ENCODE measurements at regions not wholly inside any gene's neighbourhood (a gene's known extent, or its start where the extent isn't known, plus 50 kb on each side); places are given as distances from the start of the nearest gene placed in this dataset.

DNA sequence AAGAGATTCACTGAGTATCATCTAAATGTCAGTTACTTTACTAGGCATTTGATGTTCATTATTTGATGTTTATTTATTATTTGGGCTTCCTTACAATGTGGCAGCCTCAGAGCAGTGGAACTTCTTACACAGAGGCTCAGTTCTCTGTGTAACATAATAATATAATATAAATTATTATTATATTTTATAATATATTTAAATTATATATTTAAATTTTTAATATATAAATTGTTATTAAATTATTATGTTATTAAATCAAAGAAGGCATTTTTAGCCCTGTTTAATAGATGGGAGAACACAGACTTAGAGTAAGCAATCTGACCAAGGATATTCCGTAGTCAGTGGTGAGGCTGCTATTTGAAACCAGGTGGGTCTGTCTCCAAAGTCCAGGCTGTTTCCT, 315.3 kb upstream of the SKOR2 start:
- Histone ChIP-seq H3K9me3 (ENCODE audit: control insufficient read depth, insufficient read depth, low read length) (no peaks in the 10 kb centered on the region), H3K9me2 (replicated peaks; ENCODE audit: control insufficient read depth, low read length) (no peaks in the 10 kb centered on the region), H4K20me1 (ENCODE audit: control insufficient read depth, insufficient read depth, low read depth, low read length) (no peaks in the 10 kb centered on the region), H3K4me2 (ENCODE audit: low read length) (no peak overlapping the region), H3K4me3 (ENCODE audit: low read length) (no peak overlapping the region), H3K36me3 (ENCODE audit: control insufficient read depth, low read length) (no peaks in the 10 kb centered on the region), H3F3A (ENCODE audit: control insufficient read depth, insufficient read depth) (no peaks in the 10 kb centered on the region), H3K27me3 (ENCODE audit: control insufficient read depth, low read length) (peaks cover 4% of the 10 kb centered on the region; the same call in 1 of the 2 replicates), H3K27ac (ENCODE audit: low read depth, low read length) (no peak overlapping the region), H3K4me1 (ENCODE audit: control insufficient read depth, low read length) (no peaks in the 10 kb centered on the region), H3K79me2 (ENCODE audit: control insufficient read depth, low read length) (no peaks in the 10 kb centered on the region)
- no peak for TF ChIP-seq EZH2phosphoT487 (IDR thresholded peaks at IDR 0.05; ENCODE audit: borderline replicate concordance, low read length)
- TF ChIP-seq, protein P1, sequence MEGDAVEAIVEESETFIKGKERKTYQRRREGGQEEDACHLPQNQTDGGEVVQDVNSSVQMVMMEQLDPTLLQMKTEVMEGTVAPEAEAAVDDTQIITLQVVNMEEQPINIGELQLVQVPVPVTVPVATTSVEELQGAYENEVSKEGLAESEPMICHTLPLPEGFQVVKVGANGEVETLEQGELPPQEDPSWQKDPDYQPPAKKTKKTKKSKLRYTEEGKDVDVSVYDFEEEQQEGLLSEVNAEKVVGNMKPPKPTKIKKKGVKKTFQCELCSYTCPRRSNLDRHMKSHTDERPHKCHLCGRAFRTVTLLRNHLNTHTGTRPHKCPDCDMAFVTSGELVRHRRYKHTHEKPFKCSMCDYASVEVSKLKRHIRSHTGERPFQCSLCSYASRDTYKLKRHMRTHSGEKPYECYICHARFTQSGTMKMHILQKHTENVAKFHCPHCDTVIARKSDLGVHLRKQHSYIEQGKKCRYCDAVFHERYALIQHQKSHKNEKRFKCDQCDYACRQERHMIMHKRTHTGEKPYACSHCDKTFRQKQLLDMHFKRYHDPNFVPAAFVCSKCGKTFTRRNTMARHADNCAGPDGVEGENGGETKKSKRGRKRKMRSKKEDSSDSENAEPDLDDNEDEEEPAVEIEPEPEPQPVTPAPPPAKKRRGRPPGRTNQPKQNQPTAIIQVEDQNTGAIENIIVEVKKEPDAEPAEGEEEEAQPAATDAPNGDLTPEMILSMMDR (IDR thresholded peaks at IDR 0.05; ENCODE audit: low read depth, low read length, poor library complexity, severe bottlenecking), result no peak

DNA sequence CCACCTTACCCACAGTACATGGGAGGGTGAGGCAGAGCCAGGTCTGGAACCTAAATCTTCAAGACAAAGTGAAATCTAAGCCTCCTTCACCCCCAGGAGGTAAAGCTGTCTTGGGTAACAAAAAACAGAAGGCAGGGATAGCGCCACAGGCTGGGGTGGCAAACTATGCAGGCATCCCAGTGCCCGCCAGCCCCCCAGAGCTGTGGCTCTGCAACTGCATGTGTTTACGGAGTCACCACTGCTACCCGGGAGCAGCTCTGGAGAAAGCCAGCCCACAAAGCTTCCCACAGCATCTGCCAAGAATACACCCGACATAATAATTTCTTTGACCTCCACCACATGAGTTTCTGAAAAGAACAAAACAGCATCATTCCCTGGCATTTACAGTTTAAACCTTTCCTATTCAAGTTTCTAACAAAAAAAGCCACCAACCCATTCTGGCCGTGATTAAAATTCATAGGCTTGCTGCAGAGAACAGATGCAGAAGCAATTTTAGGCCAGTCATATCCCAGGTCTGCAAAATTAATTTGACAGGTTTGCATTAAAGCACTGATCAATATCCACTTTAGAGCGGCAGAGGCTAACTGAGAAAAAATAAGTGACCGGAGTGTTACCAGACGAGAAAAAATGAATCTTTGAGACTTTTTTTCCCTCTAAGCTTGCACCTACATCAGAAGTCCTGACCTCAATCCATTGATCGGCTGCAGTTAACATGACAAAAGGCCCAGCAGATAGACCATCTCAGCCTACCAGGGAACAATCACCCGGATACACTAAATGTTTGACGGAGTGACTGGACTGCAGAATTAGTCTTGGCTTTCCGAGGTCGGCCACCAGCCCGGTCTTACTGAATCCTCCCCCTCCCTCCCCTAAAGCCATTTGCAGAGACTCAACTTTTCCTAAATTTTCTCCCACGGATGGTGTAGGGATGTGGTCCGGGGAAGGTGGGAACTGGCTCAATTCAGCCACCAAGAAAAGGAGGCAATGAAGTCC, 309.6 kb upstream of the SKOR2 start:
- H3K4me1 ChIP-seq (ENCODE audit: control insufficient read depth, low read length), result no peaks in the 10 kb centered on the region
- H3K79me2 ChIP-seq (ENCODE audit: control insufficient read depth, low read length), result no peaks in the 10 kb centered on the region
- H3K9me3 ChIP-seq (ENCODE audit: control insufficient read depth, insufficient read depth, low read length), result no peaks in the 10 kb centered on the region
- TF ChIP-seq, protein P1 (IDR thresholded peaks at IDR 0.05; ENCODE audit: low read depth, low read length, poor library complexity, severe bottlenecking), result no peak
- TF ChIP-seq EZH2phosphoT487 (IDR thresholded peaks at IDR 0.05; ENCODE audit: borderline replicate concordance, low read length), result no peak
- no peaks in the 10 kb centered on the region for H3K27me3 ChIP-seq (ENCODE audit: control insufficient read depth, low read length)
- no peaks in the 10 kb centered on the region for H3K9me2 ChIP-seq (replicated peaks; ENCODE audit: control insufficient read depth, low read length)
- no peaks in the 10 kb centered on the region for H3F3A ChIP-seq (ENCODE audit: control insufficient read depth, insufficient read depth)
- H4K20me1 ChIP-seq (ENCODE audit: control insufficient read depth, insufficient read depth, low read depth, low read length), result no peaks in the 10 kb centered on the region
- H3K36me3 ChIP-seq (ENCODE audit: control insufficient read depth, low read length), result no peaks in the 10 kb centered on the region
- no peak overlapping the region for H3K4me3 ChIP-seq (ENCODE audit: low read length)
- H3K4me2 ChIP-seq (ENCODE audit: low read length), result no peak overlapping the region
- H3K27ac ChIP-seq (ENCODE audit: low read depth, low read length), result no peak overlapping the region

DNA sequence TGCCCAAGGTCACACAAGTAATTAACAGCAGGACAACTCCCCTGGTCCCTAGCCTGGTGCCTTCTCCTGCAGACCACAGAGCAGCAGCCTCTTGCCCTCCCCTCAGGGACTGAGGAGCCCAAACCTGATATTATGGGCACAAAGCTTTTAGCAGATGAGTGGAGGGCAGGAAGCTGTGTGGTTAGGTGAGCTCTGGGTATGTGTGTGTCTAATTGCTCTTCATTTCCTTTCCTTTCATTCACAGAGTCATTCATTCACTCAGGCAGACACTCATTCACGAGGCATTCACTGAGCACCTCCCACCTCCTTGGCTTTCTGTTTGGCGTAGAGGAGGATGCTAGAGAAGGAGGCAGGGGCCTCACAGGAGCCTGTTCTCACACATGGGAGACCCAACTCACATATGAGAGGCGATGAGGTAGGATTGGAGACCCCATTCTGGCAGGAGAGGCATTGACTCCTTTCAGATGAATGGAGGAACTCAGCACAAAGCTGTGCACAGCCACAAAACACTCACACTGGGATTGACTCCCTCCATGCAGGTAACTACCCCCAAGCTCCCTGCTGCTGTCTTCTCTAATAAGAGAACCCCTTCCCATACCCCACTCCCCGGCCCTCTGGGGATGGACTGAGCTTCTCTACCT, 306.8 kb upstream of the SKOR2 start:
- no peak overlapping the region for H3K4me3 ChIP-seq (ENCODE audit: low read length)
- no peaks in the 10 kb centered on the region for H3K4me1 ChIP-seq (ENCODE audit: control insufficient read depth, low read length)
- TF ChIP-seq, protein P1 (IDR thresholded peaks at IDR 0.05; ENCODE audit: low read depth, low read length, poor library complexity, severe bottlenecking), result no peak
- TF ChIP-seq EZH2phosphoT487 (IDR thresholded peaks at IDR 0.05; ENCODE audit: borderline replicate concordance, low read length), result no peak
- H3F3A ChIP-seq (ENCODE audit: control insufficient read depth, insufficient read depth), result no peaks in the 10 kb centered on the region
- H3K79me2 ChIP-seq (ENCODE audit: control insufficient read depth, low read length), result no peaks in the 10 kb centered on the region
- H3K27me3 ChIP-seq (ENCODE audit: control insufficient read depth, low read length), result no peaks in the 10 kb centered on the region
- no peaks in the 10 kb centered on the region for H4K20me1 ChIP-seq (ENCODE audit: control insufficient read depth, insufficient read depth, low read depth, low read length)
- H3K9me2 ChIP-seq (replicated peaks; ENCODE audit: control insufficient read depth, low read length), result no peaks in the 10 kb centered on the region
- no peak overlapping the region for H3K27ac ChIP-seq (ENCODE audit: low read depth, low read length)
- no peaks in the 10 kb centered on the region for H3K36me3 ChIP-seq (ENCODE audit: control insufficient read depth, low read length)
- H3K9me3 ChIP-seq (ENCODE audit: control insufficient read depth, insufficient read depth, low read length), result no peaks in the 10 kb centered on the region
- no peak overlapping the region for H3K4me2 ChIP-seq (ENCODE audit: low read length)

Measured in DOHH2 (cell line).